OCI-LY7 (cell line): ENCODE measurements at regions not wholly inside any gene's neighbourhood (a gene's known extent, or its start where the extent isn't known, plus 50 kb on each side); places are given as distances from the start of the nearest gene placed in this dataset.

Experiments used
- BruUV-seq: library from RNA; stranded (reverse); fragments of 400-500 nt; replicated peaks from 2 replicates; lab custom pipeline; 2021; lab: Mats Ljungman, UMichigan
- CTCF ChIA-PET: fragments of 300-600 bp; sonication (Branson Sonifier 250); formaldehyde crosslinking; loops from one replicate; lab custom pipeline; 2022; ENCODE audit warnings: antibody characterized with exemption; ENCODE audit not compliant: unreplicated experiment; lab: Charles Lee
- POLR2A ChIA-PET: fragments of 300-600 bp; sonication (Branson Sonifier 250); formaldehyde crosslinking; loops from one replicate; lab custom pipeline; 2022; ENCODE audit warnings: antibody characterized with exemption; lab: Charles Lee
- DNase-seq: peaks from one replicate; pipeline ENCODE4 v3.0.0-alpha.2; 2015; ENCODE audit warnings: low spot score
- H2AFZ ChIP-seq: fragments of 200-600 bp; sonication (generic), shearing (Covaris generic); 2 replicates; pipeline ENCODE4 v1.6.1; 2014; ENCODE audit warnings: mild to moderate bottlenecking, antibody characterized with exemption, low read length, moderate library complexity
- H3K27ac ChIP-seq: fragments of 200-600 bp; sonication (generic); 2 replicates; pipeline ENCODE4 v1.5.1; 2014; ENCODE audit warnings: mixed run types, low read depth, mild to moderate bottlenecking, moderate library complexity, low read length, inconsistent platforms; ENCODE audit not compliant: poor library complexity, severe bottlenecking
- H3K36me3 ChIP-seq: fragments of 200-600 bp; sonication (generic); 2 replicates; pipeline ENCODE4 v1.6.1; 2014; ENCODE audit warnings: mild to moderate bottlenecking, antibody characterized with exemption, low read length, moderate library complexity, mixed read lengths; ENCODE audit not compliant: insufficient read depth
- H3K4me1 ChIP-seq: fragments of 200-600 bp; sonication (generic); 2 replicates; pipeline ENCODE4 v1.5.1; 2014; ENCODE audit warnings: mild to moderate bottlenecking, low read length; ENCODE audit not compliant: insufficient read depth, poor library complexity, severe bottlenecking
- H3K4me2 ChIP-seq: fragments of 200-600 bp; sonication (generic); 2 replicates; pipeline ENCODE4 v1.6.1; 2014; ENCODE audit warnings: mild to moderate bottlenecking, low read length
- H3K4me3 ChIP-seq: fragments of 200-600 bp; sonication (generic); 2 replicates; pipeline ENCODE4 v1.5.1; 2014; ENCODE audit warnings: mild to moderate bottlenecking, low read depth, low read length; ENCODE audit not compliant: poor library complexity, severe bottlenecking
- H3K79me2 ChIP-seq: fragments of 200-600 bp; sonication (generic); 2 replicates; pipeline ENCODE4 v1.6.1; 2016; ENCODE audit warnings: low read depth, mild to moderate bottlenecking, low read length, moderate library complexity, mixed read lengths; ENCODE audit not compliant: insufficient read depth
- H3K9me2 ChIP-seq: fragments of 200-600 bp; sonication (generic); 2 replicates; pipeline ENCODE4 v1.6.1; 2016; ENCODE audit warnings: mild to moderate bottlenecking, low read length, mixed read lengths; ENCODE audit not compliant: insufficient read depth
- H3K9me3 ChIP-seq: fragments of 200-600 bp; sonication (generic); 2 replicates; pipeline ENCODE4 v1.6.1; 2014; ENCODE audit warnings: mild to moderate bottlenecking, mixed run types, low read length, mixed read lengths
- H4K20me1 ChIP-seq: fragments of 200-600 bp; sonication (generic); 2 replicates; pipeline ENCODE4 v1.6.1; 2014; ENCODE audit warnings: mild to moderate bottlenecking, antibody characterized with exemption, low read length, moderate library complexity, mixed read lengths; ENCODE audit not compliant: insufficient read depth
- EZH2phosphoT487 ChIP-seq: fragments of 200-600 bp; sonication (generic); IDR thresholded peaks from 2 replicates; pipeline ENCODE4 v1.6.1; 2018; ENCODE audit warnings: low read depth, borderline replicate concordance, mild to moderate bottlenecking, mixed run types, antibody characterized with exemption, low read length, moderate library complexity, mixed read lengths
- intact Hi-C: fragments of 100-400 bp; cut with micrococcal nuclease; formaldehyde crosslinking; loops from one replicate; pipeline ENCODE4 v1.10.0; 2022; ENCODE audit not compliant: unreplicated experiment
- TF ChIP-seq, protein P1 (sequence below): fragments of 200-600 bp; sonication (generic); conservative IDR thresholded peaks from 2 replicates; pipeline ENCODE4 v1.5.1; 2014; ENCODE audit warnings: mild to moderate bottlenecking, antibody characterized with exemption, low read length, moderate library complexity, mixed read lengths

- TF ChIP-seq EZH2phosphoT487, result no peak
- TF ChIP-seq, protein P1, sequence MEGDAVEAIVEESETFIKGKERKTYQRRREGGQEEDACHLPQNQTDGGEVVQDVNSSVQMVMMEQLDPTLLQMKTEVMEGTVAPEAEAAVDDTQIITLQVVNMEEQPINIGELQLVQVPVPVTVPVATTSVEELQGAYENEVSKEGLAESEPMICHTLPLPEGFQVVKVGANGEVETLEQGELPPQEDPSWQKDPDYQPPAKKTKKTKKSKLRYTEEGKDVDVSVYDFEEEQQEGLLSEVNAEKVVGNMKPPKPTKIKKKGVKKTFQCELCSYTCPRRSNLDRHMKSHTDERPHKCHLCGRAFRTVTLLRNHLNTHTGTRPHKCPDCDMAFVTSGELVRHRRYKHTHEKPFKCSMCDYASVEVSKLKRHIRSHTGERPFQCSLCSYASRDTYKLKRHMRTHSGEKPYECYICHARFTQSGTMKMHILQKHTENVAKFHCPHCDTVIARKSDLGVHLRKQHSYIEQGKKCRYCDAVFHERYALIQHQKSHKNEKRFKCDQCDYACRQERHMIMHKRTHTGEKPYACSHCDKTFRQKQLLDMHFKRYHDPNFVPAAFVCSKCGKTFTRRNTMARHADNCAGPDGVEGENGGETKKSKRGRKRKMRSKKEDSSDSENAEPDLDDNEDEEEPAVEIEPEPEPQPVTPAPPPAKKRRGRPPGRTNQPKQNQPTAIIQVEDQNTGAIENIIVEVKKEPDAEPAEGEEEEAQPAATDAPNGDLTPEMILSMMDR, result no peak
- H3K27ac ChIP-seq, result no peak overlapping the region
- DNase-seq, result no peak
- H3K4me1 ChIP-seq, result no peaks in the 10 kb centered on the region
- H3K36me3 ChIP-seq, result no peaks in the 10 kb centered on the region
- H3K79me2 ChIP-seq, result no peaks in the 10 kb centered on the region
- CTCF ChIA-PET, result no interaction called here
- H3K9me2 ChIP-seq, result no peaks in the 10 kb centered on the region
- no TSS peak for BruUV-seq
- H2AFZ ChIP-seq, result no peak overlapping the region
- no peak overlapping the region for H3K4me2 ChIP-seq
- POLR2A ChIA-PET, result no interaction called here
- intact Hi-C loops, result loop anchor here (10.0 kb wide), 1 partner anchor 355 kb away; no protein-coding TSS in a partner anchor
- no peaks in the 10 kb centered on the region for H3K9me3 ChIP-seq
- H4K20me1 ChIP-seq, result no peaks in the 10 kb centered on the region
- H3K4me3 ChIP-seq, result no peak overlapping the region
These were observed 122.7 kb upstream of the ALDH1B1 start for GRCh38 chr9:38269775-38270174.

DNA sequence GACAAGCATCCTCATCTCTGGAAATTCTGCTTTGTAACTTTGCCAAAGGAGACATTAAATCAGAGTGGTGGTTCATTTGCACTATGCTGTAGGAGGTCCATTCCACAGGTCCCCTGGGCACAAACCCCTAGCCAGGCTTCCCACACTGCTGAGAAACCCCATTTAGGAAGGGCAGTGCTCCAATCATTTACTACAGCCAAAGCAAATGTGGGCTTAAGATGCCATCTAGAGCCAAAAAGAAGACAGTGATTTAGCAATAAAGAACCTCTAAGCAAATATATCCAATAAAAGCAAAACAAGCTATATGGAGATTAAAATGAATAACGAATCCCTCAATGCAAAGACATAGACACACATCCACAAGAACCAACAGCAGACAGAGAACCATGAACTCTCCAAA lies 129.0 kb upstream of the ALDH1B1 start:
- H3K79me2 ChIP-seq, result no peaks in the 10 kb centered on the region
- no TSS peak for BruUV-seq
- POLR2A ChIA-PET, result no interaction called here
- DNase-seq, result peak; percentile 26
- H3K4me2 ChIP-seq, result no peak overlapping the region
- no peaks in the 10 kb centered on the region for H3K9me2 ChIP-seq
- no peaks in the 10 kb centered on the region for H3K36me3 ChIP-seq
- no peak overlapping the region for H3K27ac ChIP-seq
- CTCF ChIA-PET, result no interaction called here
- no peak overlapping the region for H2AFZ ChIP-seq
- H3K4me1 ChIP-seq, result no peaks in the 10 kb centered on the region
- TF ChIP-seq EZH2phosphoT487, result no peak
- TF ChIP-seq, protein P1, result peak; percentile 72
- no peak overlapping the region for H3K4me3 ChIP-seq
- intact Hi-C loops, result loop anchor here (1.0 to 10.0 kb wide), 2 partner anchors 175 to 349 kb away; no protein-coding TSS in a partner anchor
- H4K20me1 ChIP-seq, result no peaks in the 10 kb centered on the region
- no peaks in the 10 kb centered on the region for H3K9me3 ChIP-seq

DNA sequence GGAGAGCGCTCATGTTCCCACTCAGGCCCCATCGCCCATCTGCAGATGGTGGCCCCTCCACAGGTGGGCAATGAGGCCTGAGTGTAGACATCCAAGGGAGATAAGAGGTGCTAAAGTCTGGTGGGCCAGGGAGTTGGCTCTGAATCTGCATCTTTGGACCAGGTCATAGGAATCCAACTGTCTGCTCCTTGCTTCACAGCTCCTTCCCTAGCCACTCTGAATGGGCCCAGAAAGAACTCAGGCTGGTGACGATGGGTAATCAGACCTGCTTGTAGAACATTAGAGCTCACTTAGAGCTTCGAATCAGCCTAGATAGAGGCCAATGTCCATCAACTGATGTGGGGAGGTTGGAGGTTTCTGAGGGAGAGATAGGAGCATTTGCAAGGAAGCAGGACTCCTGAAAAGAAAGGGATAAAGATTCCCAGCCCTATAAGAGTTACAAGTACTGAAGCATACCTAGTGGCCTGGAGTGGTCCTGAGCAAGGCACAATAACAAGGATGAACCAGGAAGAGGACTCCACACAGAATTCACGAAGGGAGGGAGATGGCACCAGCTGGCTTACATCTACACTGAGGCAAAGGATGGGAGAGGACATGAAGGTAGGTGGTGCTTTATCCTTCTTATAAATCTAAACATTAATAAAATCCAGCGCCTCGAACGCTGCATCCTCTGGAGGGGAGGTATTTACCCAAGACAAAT lies 132.8 kb upstream of the ALDH1B1 start:
- POLR2A ChIA-PET, result no interaction called here
- CTCF ChIA-PET, result no interaction called here

More for the DNA sequence above, 132.8 kb upstream of the ALDH1B1 start:
- no peak for DNase-seq
- Histone ChIP-seq H2AFZ (no peak overlapping the region), H3K4me1 (no peaks in the 10 kb centered on the region), H3K9me2 (no peaks in the 10 kb centered on the region), H3K36me3 (no peaks in the 10 kb centered on the region), H3K79me2 (no peaks in the 10 kb centered on the region), H3K27ac (no peak overlapping the region), H3K9me3 (no peaks in the 10 kb centered on the region), H3K4me2 (no peak overlapping the region), H4K20me1 (no peaks in the 10 kb centered on the region), H3K4me3 (no peak overlapping the region)
- intact Hi-C loops, result loop anchor here (10.0 kb wide), 1 partner anchor 345 kb away; no protein-coding TSS in a partner anchor
- TF ChIP-seq EZH2phosphoT487, result no peak
- TF ChIP-seq, protein P1, result no peak
- no TSS peak for BruUV-seq
